Left forelimb (tissue), 1 donor: ENCODE measurements at regions not wholly inside any gene's neighbourhood (a gene's known extent, or its start where the extent isn't known, plus 50 kb on each side); places are given as distances from the start of the nearest gene placed in this dataset.

Experiments used
- DNase-seq: peaks from one replicate; pipeline ENCODE4 v3.0.0-alpha.2; 2018; ENCODE audit warnings: low spot score

GRCh38 chr5:6806668-6807067, 93.4 kb downstream of the TENT4A start:
- DNase-seq, result no peak

GRCh38 chr5:6808462-6808861, 95.2 kb downstream of the TENT4A start:
- DNase-seq, result no peak

GRCh38 chr5:6810641-6811405, 97.6 kb downstream of the TENT4A start:
- DNase-seq, result no peak

GRCh38 chr5:6812091-6812490, 98.9 kb downstream of the TENT4A start:
- no peak for DNase-seq

GRCh38 chr5:6812800-6813731, 99.8 kb downstream of the TENT4A start:
- DNase-seq, result no peak

- DNase-seq, result no peak
These were observed 101.6 kb downstream of the TENT4A start for GRCh38 chr5:6814816-6815215.

- DNase-seq, result no peak
These were observed 105.6 kb downstream of the TENT4A start for GRCh38 chr5:6818594-6819511.

- no peak for DNase-seq
These were observed 106.3 kb downstream of the TENT4A start for GRCh38 chr5:6819521-6819920.

- DNase-seq, result no peak
These were observed 107.7 kb downstream of the TENT4A start for GRCh38 chr5:6820851-6821479.

- no peak for DNase-seq
These were observed 108.8 kb downstream of the TENT4A start for GRCh38 chr5:6822068-6822467.

GRCh38 chr5:6822556-6823343, 109.5 kb downstream of the TENT4A start:
- no peak for DNase-seq

GRCh38 chr5:6823996-6824395, 110.8 kb downstream of the TENT4A start:
- no peak for DNase-seq

- no peak for DNase-seq
These were observed 112.5 kb downstream of the TENT4A start for GRCh38 chr5:6825678-6826244.

GRCh38 chr5:6826756-6827155, 113.5 kb downstream of the TENT4A start:
- DNase-seq, result no peak

- no peak for DNase-seq
These were observed 114.4 kb downstream of the TENT4A start for GRCh38 chr5:6827526-6828219.

- DNase-seq, result no peak
These were observed 116.0 kb downstream of the TENT4A start for GRCh38 chr5:6829150-6829784.

GRCh38 chr5:6830643-6831239, 117.5 kb downstream of the TENT4A start:
- DNase-seq, result no peak
